CD4-positive, CD25-positive, alpha-beta regulatory T cell (primary cell): ENCODE measurements at regions not wholly inside any gene's neighbourhood (a gene's known extent, or its start where the extent isn't known, plus 50 kb on each side); places are given as distances from the start of the nearest gene placed in this dataset.
"Not testable (repeated sequence)": the region's sequence is repeated elsewhere in the genome, so short reads cannot be mapped to it uniquely, and the experiment has no call there.

Source experiments
- ATAC-seq, 2 donors: fragments of 150-1000 bp; cut with Tn5 transposase; one replicate each; pipeline ENCODE4 v1.10.0; 2021; ENCODE audit warnings: low read depth in 2 of 2, moderate number of reproducible peaks in 2 of 2, moderate library complexity in 1 of 2
- DNase-seq, 3 donors: peaks; one replicate each; pipeline versions ENCODE4 v3.0.0 to v3.0.0-alpha.2; 2012 to 2022; ENCODE audit warnings: mixed read lengths in 1 of 3
- H3K27ac ChIP-seq: one replicate; pipeline ENCODE4 v1.7.0; 2013; ENCODE audit warnings: mild to moderate bottlenecking, low read length; ENCODE audit not compliant: insufficient read depth, poor library complexity, severe bottlenecking
- H3K27me3 ChIP-seq: one replicate; pipeline ENCODE4 v1.7.0; 2013; ENCODE audit warnings: low read length; ENCODE audit not compliant: control insufficient read depth, insufficient read depth
- H3K36me3 ChIP-seq: one replicate; pipeline ENCODE4 v1.7.0; 2013; ENCODE audit warnings: mild to moderate bottlenecking, low read length, moderate library complexity; ENCODE audit not compliant: control insufficient read depth, insufficient read depth
- H3K4me1 ChIP-seq: 2 replicates; pipeline ENCODE4 v1.7.0; 2013; ENCODE audit warnings: mild to moderate bottlenecking, low read length; ENCODE audit not compliant: insufficient read depth, control insufficient read depth, poor library complexity, severe bottlenecking
- H3K4me3 ChIP-seq: one replicate; pipeline ENCODE4 v1.7.0; 2013; ENCODE audit warnings: low read depth, mild to moderate bottlenecking, low read length, moderate library complexity
- H3K9me3 ChIP-seq, 2 experiments: 1 replicate in 1 of 2; 2 replicates in 1 of 2; pipeline ENCODE4 v1.7.0; 2013; ENCODE audit warnings: low read length in 2 of 2, mild to moderate bottlenecking in 1 of 2, moderate library complexity in 1 of 2; ENCODE audit not compliant: control insufficient read depth in 2 of 2
- H3K27ac Mint-ChIP-seq, 3 donors: one replicate each; pipeline ENCODE4 v1.8.0; 2020 to 2022; ENCODE audit warnings: mild to moderate bottlenecking in 3 of 3, mixed read lengths in 3 of 3, moderate library complexity in 2 of 3
- H3K27me3 Mint-ChIP-seq: one replicate; pipeline ENCODE4 v1.8.0; 2022; ENCODE audit warnings: mild to moderate bottlenecking, mixed read lengths
- H3K36me3 Mint-ChIP-seq: one replicate; pipeline ENCODE4 v1.8.0; 2020; ENCODE audit warnings: mixed read lengths
- H3K4me1 Mint-ChIP-seq, 4 donors: one replicate each; pipeline ENCODE4 v1.8.0; 2020 to 2022; ENCODE audit warnings: mixed read lengths in 4 of 4, mild to moderate bottlenecking in 1 of 4
- H3K4me3 Mint-ChIP-seq, 4 donors: one replicate each; pipeline ENCODE4 v1.8.0; 2020 to 2022; ENCODE audit warnings: mild to moderate bottlenecking in 4 of 4, mixed read lengths in 4 of 4, moderate library complexity in 3 of 4
- H3K9me3 Mint-ChIP-seq, 7 donors: one replicate each; pipeline ENCODE4 v1.8.0; 2020 to 2022; ENCODE audit warnings: mixed read lengths in 7 of 7, mild to moderate bottlenecking in 3 of 7, moderate library complexity in 2 of 7

- Mint-ChIP-seq H3K36me3 (no peaks in the 10 kb centered on the region), H3K27ac (no peak overlapping the region), H3K9me3 (peaks cover 0 to 4% (median 0%) of the 10 kb centered on the region in 7 donors), H3K4me3 (no peak overlapping the region), H3K4me1 (no peaks in the 10 kb centered on the region), H3K27me3 (no peaks in the 10 kb centered on the region)
- no peaks in the 10 kb centered on the region for H3K36me3 ChIP-seq
- H3K27ac ChIP-seq, result no peak overlapping the region
- H3K4me1 ChIP-seq, result no peaks in the 10 kb centered on the region
- H3K9me3 ChIP-seq, result no peaks in the 10 kb centered on the region
- no peak for ATAC-seq
- no peaks in the 10 kb centered on the region for H3K27me3 ChIP-seq
- DNase-seq, result no peak
- no peak overlapping the region for H3K4me3 ChIP-seq
These were observed 620.3 kb downstream of the CCSER2 start for GRCh38 chr10:84948644-84949043.

DNA sequence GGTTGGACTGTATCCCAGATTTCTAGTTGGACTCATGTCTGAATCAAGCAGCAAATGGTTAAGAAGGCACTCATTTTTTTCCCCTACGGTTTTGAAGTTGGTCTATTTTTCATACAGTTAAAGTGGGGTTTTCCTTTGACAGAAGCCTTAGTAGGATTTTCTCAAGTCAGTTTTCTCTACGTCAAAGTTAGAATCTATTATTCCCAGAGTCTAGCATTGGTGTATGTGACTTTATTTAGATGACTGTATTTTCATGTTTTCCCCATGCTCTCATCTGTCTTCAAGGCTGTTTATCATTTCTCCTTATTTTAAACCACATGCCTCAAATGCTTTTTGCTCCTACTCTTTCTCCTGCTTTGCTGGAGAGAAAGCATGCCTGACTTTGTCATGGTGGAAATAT, 623.2 kb downstream of the CCSER2 start:
- H3K4me1 ChIP-seq, result no peaks in the 10 kb centered on the region
- H3K4me3 ChIP-seq, result no peak overlapping the region
- no peak overlapping the region for H3K4me3 Mint-ChIP-seq
- no peaks in the 10 kb centered on the region for H3K4me1 Mint-ChIP-seq
- peaks cover 0 to 4% (median 0%) of the 10 kb centered on the region in 7 donors for H3K9me3 Mint-ChIP-seq
- no peak overlapping the region for H3K27ac Mint-ChIP-seq
- H3K36me3 Mint-ChIP-seq, result no peaks in the 10 kb centered on the region
- DNase-seq (no peak), ATAC-seq (no peak)
- H3K36me3 ChIP-seq, result no peaks in the 10 kb centered on the region
- no peaks in the 10 kb centered on the region for H3K9me3 ChIP-seq
- H3K27me3 ChIP-seq, result no peaks in the 10 kb centered on the region
- H3K27me3 Mint-ChIP-seq, result peaks cover 5% of the 10 kb centered on the region
- H3K27ac ChIP-seq, result no peak overlapping the region

GRCh38 chr10:84957427-84957826, 629.0 kb downstream of the CCSER2 start:
- DNase-seq (no peak), ATAC-seq (no peak)
- Histone ChIP-seq H3K4me3 (no peak overlapping the region), H3K36me3 (no peaks in the 10 kb centered on the region), H3K27ac (no peak overlapping the region), H3K27me3 (no peaks in the 10 kb centered on the region), H3K4me1 (no peaks in the 10 kb centered on the region), H3K9me3 (no peaks in the 10 kb centered on the region)
- Mint-ChIP-seq H3K27ac (no peak overlapping the region), H3K36me3 (no peaks in the 10 kb centered on the region), H3K27me3 (peaks cover 5% of the 10 kb centered on the region), H3K4me3 (no peak overlapping the region), H3K4me1 (no peaks in the 10 kb centered on the region), H3K9me3 (peaks cover 0 to 4% (median 0%) of the 10 kb centered on the region in 7 donors)

DNA sequence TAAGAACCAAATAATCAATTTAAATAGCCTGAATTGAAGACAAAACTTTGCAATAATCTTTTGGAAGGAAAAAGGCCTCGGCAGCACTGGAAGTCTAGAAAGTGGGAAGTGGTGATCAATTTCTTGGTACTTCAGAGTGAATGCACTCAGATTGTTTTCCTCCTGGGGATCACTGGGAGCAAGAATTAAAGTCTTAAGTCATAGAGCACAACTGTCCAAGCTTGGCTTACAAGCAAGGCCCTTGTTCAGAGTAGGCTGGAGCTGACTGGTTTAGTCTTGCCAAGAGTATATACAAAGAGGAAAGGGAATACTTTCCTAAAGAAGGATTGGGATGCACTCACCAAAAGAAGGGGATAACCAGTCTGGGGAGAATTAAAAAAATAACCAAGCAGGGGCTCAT, 637.1 kb downstream of the CCSER2 start:
- Histone ChIP-seq H3K4me1 (no peaks in the 10 kb centered on the region), H3K4me3 (no peak overlapping the region), H3K36me3 (no peaks in the 10 kb centered on the region), H3K27me3 (no peaks in the 10 kb centered on the region), H3K27ac (no peak overlapping the region), H3K9me3 (no peaks in the 10 kb centered on the region)
- no peak overlapping the region for H3K4me3 Mint-ChIP-seq
- DNase-seq (no peak), ATAC-seq (no peak)
- no peak overlapping the region for H3K27ac Mint-ChIP-seq
- no peaks in the 10 kb centered on the region for H3K36me3 Mint-ChIP-seq
- no peaks in the 10 kb centered on the region for H3K4me1 Mint-ChIP-seq
- peaks cover 0 to 2% (median 0%) of the 10 kb centered on the region in 7 donors for H3K9me3 Mint-ChIP-seq
- H3K27me3 Mint-ChIP-seq, result no peaks in the 10 kb centered on the region

GRCh38 chr10:84966708-84967441, 638.5 kb downstream of the CCSER2 start:
- DNase-seq, result no peak
- Histone ChIP-seq H3K36me3 (no peaks in the 10 kb centered on the region), H3K9me3 (no peaks in the 10 kb centered on the region), H3K4me1 (no peaks in the 10 kb centered on the region), H3K27me3 (no peaks in the 10 kb centered on the region), H3K27ac (no peak overlapping the region), H3K4me3 (no peak overlapping the region)
- Mint-ChIP-seq H3K27ac (no peak overlapping the region), H3K27me3 (no peaks in the 10 kb centered on the region), H3K4me1 (no peaks in the 10 kb centered on the region), H3K36me3 (no peaks in the 10 kb centered on the region), H3K4me3 (no peak overlapping the region), H3K9me3 (peaks cover 0 to 2% (median 0%) of the 10 kb centered on the region in 7 donors)
- no peak for ATAC-seq

DNA sequence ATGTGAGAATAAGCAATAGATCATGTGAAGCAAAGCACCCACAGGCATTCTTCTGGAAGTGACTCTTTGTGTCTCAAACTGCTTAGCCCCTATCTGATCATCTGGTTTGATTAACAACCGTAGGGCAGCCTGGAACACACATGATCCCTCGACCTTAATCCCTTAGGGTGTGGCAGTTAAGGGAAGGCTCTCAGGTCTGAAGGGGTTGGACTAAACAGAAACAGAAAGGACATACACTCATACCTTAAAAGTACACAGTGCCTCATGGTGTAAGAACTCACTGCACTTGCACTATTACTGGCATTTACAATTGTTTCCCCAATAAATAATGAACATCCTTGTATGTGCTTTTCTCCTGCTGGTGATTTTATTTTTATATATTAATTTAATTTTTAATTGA, 640.9 kb downstream of the CCSER2 start:
- H3K27ac Mint-ChIP-seq, H3K4me1 ChIP-seq, H3K27me3 Mint-ChIP-seq, H3K4me3 Mint-ChIP-seq, ATAC-seq, H3K4me1 Mint-ChIP-seq, H3K27me3 ChIP-seq, H3K27ac ChIP-seq, H3K9me3 Mint-ChIP-seq, H3K36me3 Mint-ChIP-seq, H3K4me3 ChIP-seq, H3K9me3 ChIP-seq, DNase-seq, H3K36me3 ChIP-seq: not testable (repeated sequence)

DNA sequence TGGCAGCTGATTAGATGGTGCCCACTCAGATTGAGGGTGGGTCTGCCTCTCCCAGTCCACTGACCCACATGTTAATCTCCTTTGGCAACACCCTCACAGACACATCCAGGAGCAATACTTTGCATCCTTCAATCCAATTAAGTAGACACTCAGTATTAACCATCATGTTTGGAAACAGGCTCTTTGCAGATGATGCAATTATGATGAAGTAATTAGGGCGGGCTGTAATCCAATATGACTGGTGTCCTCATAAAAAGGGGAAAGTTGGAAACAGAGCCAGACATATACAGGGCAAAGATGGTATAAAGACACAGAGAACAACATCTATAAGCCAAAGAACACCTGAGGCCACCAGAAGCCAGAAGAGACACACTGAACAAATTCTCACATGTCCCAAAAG, 658.6 kb downstream of the CCSER2 start:
- Histone ChIP-seq H3K27ac (no peak overlapping the region), H3K36me3 (no peaks in the 10 kb centered on the region), H3K4me1 (no peaks in the 10 kb centered on the region), H3K4me3 (no peak overlapping the region), H3K27me3 (no peaks in the 10 kb centered on the region), H3K9me3 (no peaks in the 10 kb centered on the region)
- ATAC-seq (no peak), DNase-seq (no peak)
- Mint-ChIP-seq H3K27ac (no peak overlapping the region), H3K36me3 (no peaks in the 10 kb centered on the region), H3K4me3 (no peak overlapping the region), H3K9me3 (no peaks in the 10 kb centered on the region), H3K4me1 (no peaks in the 10 kb centered on the region), H3K27me3 (no peaks in the 10 kb centered on the region)

DNA sequence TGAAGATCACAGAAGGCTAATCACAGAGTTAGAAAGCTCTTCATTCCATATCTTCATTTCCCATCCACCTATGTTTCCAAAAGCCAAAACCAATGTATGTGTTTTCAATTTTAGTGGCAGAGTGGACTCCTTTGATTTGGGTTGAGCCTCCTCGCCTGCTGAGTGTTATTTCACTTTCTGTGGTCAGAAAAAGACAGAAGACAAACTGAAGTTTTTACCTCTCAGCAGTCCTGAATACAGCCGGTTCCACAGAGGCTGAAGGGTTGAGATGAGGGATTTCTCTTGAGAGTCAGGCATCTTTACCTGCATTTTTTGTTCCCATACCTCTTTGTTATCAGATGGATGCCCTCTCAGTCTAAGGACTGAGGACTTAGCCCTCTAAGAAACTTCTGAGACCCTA, 659.6 kb downstream of the CCSER2 start:
- no peak for ATAC-seq
- Mint-ChIP-seq H3K4me1 (no peaks in the 10 kb centered on the region), H3K27ac (no peak overlapping the region), H3K4me3 (no peak overlapping the region), H3K9me3 (no peaks in the 10 kb centered on the region), H3K27me3 (no peaks in the 10 kb centered on the region), H3K36me3 (no peaks in the 10 kb centered on the region)
- Histone ChIP-seq H3K27me3 (no peaks in the 10 kb centered on the region), H3K27ac (no peak overlapping the region), H3K36me3 (no peaks in the 10 kb centered on the region), H3K4me1 (no peaks in the 10 kb centered on the region), H3K4me3 (no peak overlapping the region), H3K9me3 (no peaks in the 10 kb centered on the region)
- DNase-seq, result no peak
